KMS-11 (cell line): ENCODE measurements at regions not wholly inside any gene's neighbourhood (a gene's known extent, or its start where the extent isn't known, plus 50 kb on each side); places are given as distances from the start of the nearest gene placed in this dataset.

Experiments
- H2AFZ ChIP-seq: fragments of 200-600 bp; sonication (generic); 2 replicates; pipeline ENCODE4 v1.6.1; 2016; ENCODE audit warnings: antibody characterized with exemption, mixed run types, low read depth
- H3K27ac ChIP-seq: fragments of 200-600 bp; sonication (generic); 2 replicates; pipeline ENCODE4 v1.6.1; 2016; ENCODE audit warnings: mild to moderate bottlenecking, mixed run types
- H3K27me3 ChIP-seq: fragments of 200-600 bp; sonication (generic); 2 replicates; pipeline ENCODE4 v1.6.1; 2017; ENCODE audit warnings: mild to moderate bottlenecking, low read depth, mixed run types, moderate library complexity; ENCODE audit not compliant: insufficient read depth
- H3K36me3 ChIP-seq: fragments of 200-600 bp; sonication (generic); 2 replicates; pipeline ENCODE4 v1.6.1; 2017; ENCODE audit warnings: mild to moderate bottlenecking, mixed run types; ENCODE audit not compliant: insufficient read depth
- H3K4me1 ChIP-seq: fragments of 200-600 bp; sonication (generic); 2 replicates; pipeline ENCODE4 v1.6.1; 2016; ENCODE audit warnings: mild to moderate bottlenecking, low read depth, mixed run types; ENCODE audit not compliant: poor library complexity, severe bottlenecking
- H3K4me2 ChIP-seq: fragments of 200-600 bp; sonication (generic); 2 replicates; pipeline ENCODE4 v1.7.0; 2016; ENCODE audit warnings: mild to moderate bottlenecking, mixed run types
- H3K4me3 ChIP-seq: fragments of 200-600 bp; sonication (generic); IDR thresholded peaks from 2 replicates; pipeline ENCODE4 v1.6.1; 2017; ENCODE audit warnings: low read depth, low read length, mixed read lengths; ENCODE audit not compliant: insufficient read depth
- H3K79me2 ChIP-seq: fragments of 200-600 bp; sonication (generic); 2 replicates; pipeline ENCODE4 v1.6.1; 2016; ENCODE audit warnings: low read depth, mixed run types; ENCODE audit not compliant: insufficient read depth
- H3K9ac ChIP-seq: fragments of 200-600 bp; sonication (generic); 2 replicates; pipeline ENCODE4 v1.6.1; 2016; ENCODE audit warnings: mild to moderate bottlenecking, mixed run types
- H4K20me1 ChIP-seq: fragments of 200-600 bp; sonication (generic); 2 replicates; pipeline ENCODE4 v1.6.1; 2016; ENCODE audit warnings: mild to moderate bottlenecking, mixed run types; ENCODE audit not compliant: insufficient read depth
- CTCF ChIP-seq: fragments of 200-600 bp; sonication (generic); conservative IDR thresholded peaks from 2 replicates; pipeline ENCODE4 v1.6.1; 2017; ENCODE audit warnings: low read depth, mild to moderate bottlenecking, antibody characterized with exemption, low read length, moderate library complexity, mixed read lengths

GRCh38 chr3:43926055-43926454, 235.3 kb downstream of the ABHD5 start:
- Histone ChIP-seq H3K9ac (no peak overlapping the region), H4K20me1 (no peaks in the 10 kb centered on the region), H3K36me3 (no peaks in the 10 kb centered on the region), H3K4me1 (no peaks in the 10 kb centered on the region), H3K4me2 (no peak overlapping the region), H3K27ac (no peak overlapping the region), H2AFZ (no peak overlapping the region), H3K4me3 (no peak overlapping the region), H3K79me2 (no peaks in the 10 kb centered on the region), H3K27me3 (no peaks in the 10 kb centered on the region)
- TF ChIP-seq CTCF: no peak

GRCh38 chr3:43932921-43933320, 242.2 kb downstream of the ABHD5 start:
- Histone ChIP-seq H3K27me3 (no peaks in the 10 kb centered on the region), H3K36me3 (no peaks in the 10 kb centered on the region), H3K4me2 (no peak overlapping the region), H4K20me1 (no peaks in the 10 kb centered on the region), H3K27ac (no peak overlapping the region), H3K79me2 (no peaks in the 10 kb centered on the region), H2AFZ (no peak overlapping the region), H3K4me3 (no peak overlapping the region), H3K9ac (no peak overlapping the region), H3K4me1 (no peaks in the 10 kb centered on the region)
- TF ChIP-seq CTCF: no peak

GRCh38 chr3:43948013-43948412, 257.3 kb downstream of the ABHD5 start:
- Histone ChIP-seq H2AFZ (no peak overlapping the region), H3K27ac (no peak overlapping the region), H3K79me2 (no peaks in the 10 kb centered on the region), H3K27me3 (no peaks in the 10 kb centered on the region), H3K4me3 (no peak overlapping the region), H3K4me1 (no peaks in the 10 kb centered on the region), H4K20me1 (no peaks in the 10 kb centered on the region), H3K36me3 (no peaks in the 10 kb centered on the region), H3K4me2 (no peak overlapping the region), H3K9ac (no peak overlapping the region)
- TF ChIP-seq CTCF: no peak

GRCh38 chr3:43949594-43949993, 258.9 kb downstream of the ABHD5 start:
- no peaks in the 10 kb centered on the region for H3K4me1 ChIP-seq
- H3K4me3 ChIP-seq: no peak overlapping the region
- no peak overlapping the region for H3K4me2 ChIP-seq
- H3K79me2 ChIP-seq: no peaks in the 10 kb centered on the region
- H3K27me3 ChIP-seq: no peaks in the 10 kb centered on the region
- no peak overlapping the region for H3K27ac ChIP-seq
- no peak overlapping the region for H2AFZ ChIP-seq
- no peaks in the 10 kb centered on the region for H4K20me1 ChIP-seq
- H3K36me3 ChIP-seq: no peaks in the 10 kb centered on the region
- no peak for TF ChIP-seq CTCF
- H3K9ac ChIP-seq: no peak overlapping the region

GRCh38 chr3:43950775-43951174, 260.0 kb downstream of the ABHD5 start:
- no peaks in the 10 kb centered on the region for H3K79me2 ChIP-seq
- no peaks in the 10 kb centered on the region for H3K36me3 ChIP-seq
- no peak overlapping the region for H3K9ac ChIP-seq
- TF ChIP-seq CTCF: no peak
- H3K4me3 ChIP-seq: no peak overlapping the region
- H3K27ac ChIP-seq: no peak overlapping the region
- H3K27me3 ChIP-seq: no peaks in the 10 kb centered on the region
- no peak overlapping the region for H2AFZ ChIP-seq
- no peak overlapping the region for H3K4me2 ChIP-seq
- H4K20me1 ChIP-seq: no peaks in the 10 kb centered on the region
- no peaks in the 10 kb centered on the region for H3K4me1 ChIP-seq
